Astrocyte (in vitro differentiated cells and primary cell): ENCODE measurements at regions not wholly inside any gene's neighbourhood (a gene's known extent, or its start where the extent isn't known, plus 50 kb on each side); places are given as distances from the start of the nearest gene placed in this dataset.

Experiments
- DNase-seq: peaks from one replicate; pipeline ENCODE4 v3.0.0-alpha.2; 2010; ENCODE audit warnings: low read depth
- FAIRE-seq: peaks from 2 replicates; lab custom pipeline; 2011; peaks lifted over from hg19 to GRCh38; lab: Jason Lieb, UNC
- H2AFZ ChIP-seq: 2 replicates; pipeline ENCODE4 v1.6.0; 2012; ENCODE audit warnings: low read depth, low read length, inconsistent platforms
- H3K27ac ChIP-seq: 2 replicates; pipeline ENCODE4 v1.5.1; 2011; ENCODE audit warnings: low read depth, low read length, inconsistent platforms
- H3K27me3 ChIP-seq: 2 replicates; pipeline ENCODE4 v1.6.0; 2011; ENCODE audit warnings: low read length, inconsistent platforms; ENCODE audit not compliant: insufficient read depth
- H3K36me3 ChIP-seq: 2 replicates; pipeline ENCODE4 v1.5.1; 2011; ENCODE audit warnings: low read length, inconsistent platforms; ENCODE audit not compliant: insufficient read depth
- H3K4me1 ChIP-seq: 2 replicates; pipeline ENCODE4 v1.5.1; 2011; ENCODE audit warnings: low read length, inconsistent platforms; ENCODE audit not compliant: insufficient read depth
- H3K4me2 ChIP-seq: 2 replicates; pipeline ENCODE4 v1.6.0; 2012; ENCODE audit warnings: low read length, inconsistent platforms
- H3K4me3 ChIP-seq: 2 replicates; pipeline ENCODE4 v1.5.1; 2011; ENCODE audit warnings: low read depth, mild to moderate bottlenecking, low read length, inconsistent platforms; ENCODE audit not compliant: insufficient read depth
- H3K79me2 ChIP-seq: 2 replicates; pipeline ENCODE4 v1.6.0; 2012; ENCODE audit warnings: mild to moderate bottlenecking, low read length, inconsistent platforms; ENCODE audit not compliant: insufficient read depth
- H3K9ac ChIP-seq: 2 replicates; pipeline ENCODE4 v1.6.0; 2012; ENCODE audit warnings: mild to moderate bottlenecking, low read length, inconsistent platforms
- H3K9me3 ChIP-seq: 2 replicates; pipeline ENCODE4 v1.5.1; 2012; ENCODE audit warnings: low read depth, mild to moderate bottlenecking, low read length, inconsistent platforms; ENCODE audit not compliant: insufficient read depth
- H4K20me1 ChIP-seq: 2 replicates; pipeline ENCODE4 v1.6.0; 2012; ENCODE audit warnings: low read length, inconsistent platforms; ENCODE audit not compliant: insufficient read depth
- H3K27ac Mint-ChIP-seq: one replicate; pipeline ENCODE4 v1.8.0; 2021; ENCODE audit warnings: mild to moderate bottlenecking, mixed read lengths; ENCODE audit not compliant: unreplicated experiment
- H3K27me3 Mint-ChIP-seq: one replicate; pipeline ENCODE4 v1.8.0; 2021; ENCODE audit warnings: low read depth, mixed read lengths; ENCODE audit not compliant: unreplicated experiment
- H3K36me3 Mint-ChIP-seq: one replicate; pipeline ENCODE4 v1.8.0; 2021; ENCODE audit warnings: low read depth, mixed read lengths; ENCODE audit not compliant: unreplicated experiment
- H3K4me1 Mint-ChIP-seq: one replicate; pipeline ENCODE4 v1.8.0; 2021; ENCODE audit warnings: low read depth, mixed read lengths; ENCODE audit not compliant: unreplicated experiment
- H3K4me3 Mint-ChIP-seq: one replicate; pipeline ENCODE4 v1.8.0; 2021; ENCODE audit warnings: mild to moderate bottlenecking, moderate library complexity, mixed read lengths; ENCODE audit not compliant: unreplicated experiment
- H3K9me3 Mint-ChIP-seq: one replicate; pipeline ENCODE4 v1.8.0; 2021; ENCODE audit warnings: mild to moderate bottlenecking, mixed read lengths; ENCODE audit not compliant: unreplicated experiment
- EZH2 ChIP-seq: IDR thresholded peaks from 2 replicates; pipeline ENCODE4 v1.6.1; 2012; ENCODE audit warnings: mild to moderate bottlenecking, low read length, inconsistent platforms; ENCODE audit not compliant: insufficient read depth
- TF ChIP-seq, protein P1 (sequence below): IDR thresholded peaks from 2 replicates; pipeline ENCODE4 v1.5.1; 2011; ENCODE audit warnings: low read depth, mild to moderate bottlenecking, inconsistent platforms, low read length, moderate library complexity; ENCODE audit not compliant: insufficient read depth

DNA sequence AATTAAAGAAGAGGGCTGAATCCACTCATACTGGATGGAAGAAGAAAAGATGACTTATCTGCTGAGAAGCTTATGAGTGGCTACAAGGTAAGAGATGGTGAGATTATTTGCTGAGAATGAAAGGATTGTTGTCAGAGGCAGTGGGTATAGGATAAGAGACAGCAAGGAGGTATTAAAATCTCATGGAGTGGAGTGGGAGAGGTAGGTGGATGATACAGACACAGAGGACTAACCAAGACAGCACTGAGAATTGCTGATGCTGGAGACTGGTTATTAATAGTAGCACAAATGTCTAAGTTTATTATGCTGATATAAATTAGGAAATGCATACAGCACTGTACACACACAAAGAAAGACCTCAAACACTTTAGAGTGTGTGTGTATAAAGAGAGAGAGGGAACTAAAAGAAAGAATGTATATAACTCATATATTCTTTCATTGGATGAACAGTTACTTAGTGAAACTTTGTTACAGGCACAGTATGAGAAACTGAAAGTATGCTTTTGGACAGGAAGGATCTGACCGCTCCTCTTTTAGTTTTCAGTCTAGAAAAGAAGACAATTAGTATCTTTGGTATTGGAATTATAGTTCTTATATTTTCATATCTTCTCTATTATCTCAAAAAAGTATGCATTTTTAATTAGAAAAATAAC, 543.1 kb downstream of the LRFN5 start:
- Mint-ChIP-seq H3K4me3 (no peak overlapping the region), H3K4me1 (no peaks in the 10 kb centered on the region), H3K27ac (no peak overlapping the region), H3K9me3 (no peaks in the 10 kb centered on the region), H3K36me3 (no peaks in the 10 kb centered on the region), H3K27me3 (no peaks in the 10 kb centered on the region)
- no peak overlapping the region for H2AFZ ChIP-seq
- no peaks in the 10 kb centered on the region for H3K27me3 ChIP-seq
- H3K4me1 ChIP-seq, result no peaks in the 10 kb centered on the region
- FAIRE-seq (no peak), DNase-seq (no peak)
- no peaks in the 10 kb centered on the region for H4K20me1 ChIP-seq
- H3K36me3 ChIP-seq, result no peaks in the 10 kb centered on the region
- no peaks in the 10 kb centered on the region for H3K79me2 ChIP-seq
- H3K9ac ChIP-seq, result no peak overlapping the region
- H3K27ac ChIP-seq, result no peak overlapping the region
- H3K4me3 ChIP-seq, result no peak overlapping the region
- no peaks in the 10 kb centered on the region for H3K9me3 ChIP-seq
- TF ChIP-seq, protein P1, sequence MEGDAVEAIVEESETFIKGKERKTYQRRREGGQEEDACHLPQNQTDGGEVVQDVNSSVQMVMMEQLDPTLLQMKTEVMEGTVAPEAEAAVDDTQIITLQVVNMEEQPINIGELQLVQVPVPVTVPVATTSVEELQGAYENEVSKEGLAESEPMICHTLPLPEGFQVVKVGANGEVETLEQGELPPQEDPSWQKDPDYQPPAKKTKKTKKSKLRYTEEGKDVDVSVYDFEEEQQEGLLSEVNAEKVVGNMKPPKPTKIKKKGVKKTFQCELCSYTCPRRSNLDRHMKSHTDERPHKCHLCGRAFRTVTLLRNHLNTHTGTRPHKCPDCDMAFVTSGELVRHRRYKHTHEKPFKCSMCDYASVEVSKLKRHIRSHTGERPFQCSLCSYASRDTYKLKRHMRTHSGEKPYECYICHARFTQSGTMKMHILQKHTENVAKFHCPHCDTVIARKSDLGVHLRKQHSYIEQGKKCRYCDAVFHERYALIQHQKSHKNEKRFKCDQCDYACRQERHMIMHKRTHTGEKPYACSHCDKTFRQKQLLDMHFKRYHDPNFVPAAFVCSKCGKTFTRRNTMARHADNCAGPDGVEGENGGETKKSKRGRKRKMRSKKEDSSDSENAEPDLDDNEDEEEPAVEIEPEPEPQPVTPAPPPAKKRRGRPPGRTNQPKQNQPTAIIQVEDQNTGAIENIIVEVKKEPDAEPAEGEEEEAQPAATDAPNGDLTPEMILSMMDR, result no peak
- no peak for TF ChIP-seq EZH2
- H3K4me2 ChIP-seq, result no peak overlapping the region

DNA sequence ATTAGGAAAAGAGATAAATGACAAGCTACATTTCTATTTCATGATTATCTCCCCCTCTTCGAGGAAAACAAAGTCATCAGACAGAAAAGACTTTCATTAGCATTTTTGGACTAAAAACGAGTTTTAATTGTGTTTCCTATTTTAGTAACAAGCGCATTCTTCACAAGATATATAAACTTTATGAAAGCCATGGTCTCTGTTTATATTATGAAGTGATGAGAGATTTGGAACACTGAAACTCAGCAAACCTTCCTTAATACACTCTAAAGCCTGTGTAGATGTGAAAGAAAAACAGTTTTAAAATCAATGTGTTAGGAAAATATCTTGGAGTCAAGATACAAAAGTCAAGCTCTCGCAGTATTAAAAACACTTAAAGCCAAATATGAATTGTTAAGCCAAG, 539.1 kb downstream of the LRFN5 start:
- H3K9me3 ChIP-seq, result no peaks in the 10 kb centered on the region
- TF ChIP-seq, protein P1, result no peak
- TF ChIP-seq EZH2, result no peak
- H3K4me3 ChIP-seq, result no peak overlapping the region
- H3K27me3 ChIP-seq, result no peaks in the 10 kb centered on the region
- DNase-seq (no peak), FAIRE-seq (no peak)
- H3K4me1 ChIP-seq, result no peaks in the 10 kb centered on the region
- no peak overlapping the region for H3K9ac ChIP-seq
- Mint-ChIP-seq H3K36me3 (no peaks in the 10 kb centered on the region), H3K27me3 (no peaks in the 10 kb centered on the region), H3K27ac (no peak overlapping the region), H3K9me3 (no peaks in the 10 kb centered on the region), H3K4me3 (no peak overlapping the region), H3K4me1 (peaks cover 2% of the 10 kb centered on the region)
- H3K36me3 ChIP-seq, result no peaks in the 10 kb centered on the region
- H2AFZ ChIP-seq, result no peak overlapping the region
- H4K20me1 ChIP-seq, result no peaks in the 10 kb centered on the region
- no peak overlapping the region for H3K4me2 ChIP-seq
- no peaks in the 10 kb centered on the region for H3K79me2 ChIP-seq
- no peak overlapping the region for H3K27ac ChIP-seq

DNA sequence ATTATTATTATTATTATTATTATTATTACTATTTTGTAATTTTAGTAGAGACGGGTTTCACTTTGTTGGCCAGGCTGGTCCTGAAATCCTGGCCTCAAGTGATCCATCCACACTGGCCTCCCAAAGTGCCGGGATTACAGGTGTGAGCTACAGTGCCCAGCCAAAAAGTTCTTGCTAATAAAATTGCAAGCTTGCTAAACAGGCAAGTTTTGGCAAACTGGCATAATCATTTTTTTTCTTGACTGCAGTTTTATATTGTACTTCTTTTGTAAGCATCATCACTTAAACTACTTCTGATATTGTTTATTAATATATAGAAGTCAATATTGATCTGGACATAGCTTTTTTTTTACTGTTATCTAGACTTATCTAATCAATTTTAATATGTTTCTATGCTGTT, 536.4 kb downstream of the LRFN5 start:
- Histone ChIP-seq H3K9me3 (no peaks in the 10 kb centered on the region), H3K9ac (no peak overlapping the region), H3K4me3 (no peak overlapping the region), H3K27ac (no peak overlapping the region), H2AFZ (no peak overlapping the region), H3K4me1 (peaks cover 5% of the 10 kb centered on the region), H3K36me3 (no peaks in the 10 kb centered on the region), H4K20me1 (no peaks in the 10 kb centered on the region), H3K79me2 (no peaks in the 10 kb centered on the region), H3K4me2 (no peak overlapping the region), H3K27me3 (no peaks in the 10 kb centered on the region)
- no peak for TF ChIP-seq EZH2
- TF ChIP-seq, protein P1, result no peak
- no peak for DNase-seq
- Mint-ChIP-seq H3K9me3 (no peaks in the 10 kb centered on the region), H3K36me3 (no peaks in the 10 kb centered on the region), H3K4me3 (no peak overlapping the region), H3K27me3 (no peaks in the 10 kb centered on the region), H3K4me1 (peaks cover 2% of the 10 kb centered on the region), H3K27ac (no peak overlapping the region)
- no peak for FAIRE-seq
